HG03558 (cell line): ENCODE measurements at regions not wholly inside any gene's neighbourhood (a gene's known extent, or its start where the extent isn't known, plus 50 kb on each side); places are given as distances from the start of the nearest gene placed in this dataset.
A peak's percentile ranks its signal among the peaks of the same experiment; 100 is the strongest.

Experiments
- ATAC-seq: cut with Tn5 transposase; IDR thresholded peaks from one replicate; pipeline ENCODE4 v1.9.1; 2021; ENCODE audit warnings: moderate number of reproducible peaks; ENCODE audit not compliant: unreplicated experiment; ENCODE audit errors: extremely low read depth

GRCh38 chr13:76556627-76557026 is 329.6 kb downstream of the KCTD12 start:
- ATAC-seq: no peak

- no peak for ATAC-seq
Observed at GRCh38 chr13:76552807-76553206, 333.4 kb downstream of the KCTD12 start.

- ATAC-seq: no peak
Observed at GRCh38 chr13:76552041-76552772, 334.0 kb downstream of the KCTD12 start.

GRCh38 chr13:76542176-76542575 is 344.0 kb downstream of the KCTD12 start:
- ATAC-seq: no peak

GRCh38 chr13:76538004-76538403 is 348.2 kb downstream of the KCTD12 start:
- no peak for ATAC-seq

GRCh38 chr13:76533251-76533650 is 353.0 kb downstream of the KCTD12 start:
- no peak for ATAC-seq

- ATAC-seq: no peak
Observed at GRCh38 chr13:76527041-76527440, 359.2 kb downstream of the KCTD12 start.

- ATAC-seq: peak; percentile 91
Observed at GRCh38 chr13:76523740-76524340, 362.4 kb downstream of the KCTD12 start.

- no peak for ATAC-seq
Observed at GRCh38 chr13:76522083-76522755, 364.0 kb downstream of the KCTD12 start.

- ATAC-seq: no peak
Observed at GRCh38 chr13:76519685-76520084, 366.5 kb downstream of the KCTD12 start.

- ATAC-seq: no peak
Observed at GRCh38 chr13:76516586-76516985, 369.6 kb downstream of the KCTD12 start.

- no peak for ATAC-seq
Observed at GRCh38 chr13:76516013-76516412, 370.2 kb downstream of the KCTD12 start.

GRCh38 chr13:76512721-76513145 is 373.5 kb downstream of the KCTD12 start:
- no peak for ATAC-seq

- no peak for ATAC-seq
Observed at GRCh38 chr13:76505437-76505836, 380.8 kb downstream of the KCTD12 start.

GRCh38 chr13:76503766-76504165 is 382.4 kb downstream of the KCTD12 start:
- no peak for ATAC-seq

- ATAC-seq: no peak
Observed at GRCh38 chr13:76503291-76503690, 382.9 kb downstream of the KCTD12 start.

GRCh38 chr13:76500894-76501293 is 385.3 kb downstream of the KCTD12 start:
- ATAC-seq: no peak

GRCh38 chr13:76499891-76500290 is 386.3 kb downstream of the KCTD12 start:
- ATAC-seq: no peak

GRCh38 chr13:76489274-76489673 is 396.9 kb downstream of the KCTD12 start:
- ATAC-seq: no peak

GRCh38 chr13:76481738-76482137 is 404.5 kb downstream of the KCTD12 start:
- no peak for ATAC-seq

GRCh38 chr13:76474966-76475365 is 411.2 kb downstream of the KCTD12 start:
- ATAC-seq: no peak
